H1 (cell line): ENCODE measurements at regions not wholly inside any gene's neighbourhood (a gene's known extent, or its start where the extent isn't known, plus 50 kb on each side); places are given as distances from the start of the nearest gene placed in this dataset.
A peak's percentile ranks its signal among the peaks of the same experiment; 100 is the strongest.

Experiments
- CTCF ChIA-PET: fragments of 300-600 bp; sonication (Branson Sonifier 250); formaldehyde crosslinking; loops from one replicate; lab custom pipeline; 2021; ENCODE audit not compliant: partially characterized antibody; lab: Charles Lee
- POLR2A ChIA-PET: fragments of 300-600 bp; sonication (Branson Sonifier 250); formaldehyde crosslinking; loops from one replicate; lab custom pipeline; 2021; ENCODE audit warnings: inconsistent platforms; ENCODE audit not compliant: partially characterized antibody; lab: Charles Lee
- DNase-seq, 2 experiments: peaks; one replicate each; pipeline versions ENCODE4 v3.0.0 to v3.0.0-alpha.2; 2010 to 2022; ENCODE audit warnings: low spot score in 2 of 2, low read depth in 1 of 2, mixed read lengths in 1 of 2
- FAIRE-seq: peaks from 2 replicates; lab custom pipeline; 2011; peaks lifted over from hg19 to GRCh38; lab: Jason Lieb, UNC
- H2AFZ ChIP-seq: 2 replicates; pipeline ENCODE4 v1.8.1; 2012; ENCODE audit warnings: low read length, inconsistent platforms
- H2AK5ac ChIP-seq: 2 replicates; pipeline ENCODE4 v1.6.1; 2013; ENCODE audit warnings: low read depth, low read length
- H2BK120ac ChIP-seq: replicated peaks from 2 replicates; pipeline ENCODE3; 2013; ENCODE audit warnings: low read depth, low read length, inconsistent platforms
- H2BK12ac ChIP-seq: 2 replicates; pipeline ENCODE4 v1.6.1; 2013; ENCODE audit warnings: low read depth, low read length
- H2BK15ac ChIP-seq: 2 replicates; pipeline ENCODE4 v1.6.1; 2013; ENCODE audit warnings: low read length
- H2BK20ac ChIP-seq: 2 replicates; pipeline ENCODE4 v1.6.1; 2013; ENCODE audit warnings: low read length
- H2BK5ac ChIP-seq: 2 replicates; pipeline ENCODE4 v1.6.1; 2013; ENCODE audit warnings: low read depth, low read length
- H3K14ac ChIP-seq: 2 replicates; pipeline ENCODE4 v1.6.1; 2013; ENCODE audit warnings: inconsistent platforms; ENCODE audit not compliant: insufficient read length
- H3K18ac ChIP-seq: 2 replicates; pipeline ENCODE4 v1.6.1; 2013; ENCODE audit warnings: low read length; ENCODE audit errors: extremely low read depth
- H3K23ac ChIP-seq: 2 replicates; pipeline ENCODE4 v1.6.1; 2013; ENCODE audit warnings: inconsistent platforms; ENCODE audit not compliant: insufficient read length
- H3K23me2 ChIP-seq: 2 replicates; pipeline ENCODE4 v1.6.1; 2013; ENCODE audit warnings: low read depth, low read length
- H3K27ac ChIP-seq: 2 replicates; pipeline ENCODE4 v1.6.1; 2011; ENCODE audit warnings: low read depth, low read length, inconsistent platforms
- H3K27me3 ChIP-seq, 4 experiments: replicated peaks in 1 of 4; 1 replicate in 1 of 4; 2 replicates in 3 of 4; pipeline versions ENCODE4 v1.6.1 to v1.8.1; 2011 to 2013; ENCODE audit warnings: low read length in 3 of 4, mild to moderate bottlenecking in 3 of 4, inconsistent platforms in 2 of 4, mixed read lengths in 2 of 4, moderate library complexity in 1 of 4; ENCODE audit not compliant: control insufficient read depth in 3 of 4, insufficient read depth in 3 of 4; ENCODE audit errors: extremely low read depth in 1 of 4
- H3K36me3 ChIP-seq, 4 experiments: 2 replicates each; pipeline versions ENCODE4 v1.6.1 to v1.8.1; 2011 to 2013; ENCODE audit warnings: mild to moderate bottlenecking in 4 of 4, low read length in 3 of 4, moderate library complexity in 2 of 4, control low read depth in 1 of 4, inconsistent platforms in 1 of 4; ENCODE audit not compliant: insufficient read depth in 4 of 4, control insufficient read depth in 2 of 4
- H3K4ac ChIP-seq: replicated peaks from 2 replicates; pipeline ENCODE3; 2013; ENCODE audit warnings: low read length, low read depth, mixed read lengths, inconsistent platforms; ENCODE audit not compliant: insufficient read length
- H3K4me1 ChIP-seq, 4 experiments: replicated peaks in 1 of 4; 1 replicate in 1 of 4; 2 replicates in 3 of 4; pipeline versions ENCODE4 v1.6.1 to v1.8.1; 2011 to 2013; ENCODE audit warnings: low read length in 3 of 4, inconsistent platforms in 2 of 4, mixed read lengths in 1 of 4; ENCODE audit not compliant: insufficient read depth in 4 of 4, control insufficient read depth in 3 of 4
- H3K4me2 ChIP-seq, 2 experiments: 2 replicates each; pipeline versions ENCODE4 v1.6.1 to v1.8.1; 2011 to 2013; ENCODE audit warnings: low read depth in 2 of 2, low read length in 2 of 2, control low read depth in 1 of 2, inconsistent platforms in 1 of 2, mild to moderate bottlenecking in 1 of 2; ENCODE audit not compliant: insufficient read depth in 1 of 2
- H3K4me3 ChIP-seq, 4 experiments: fragments of 200-600, 300-600 bp in 1 of 4; sonication (generic), shearing (Covaris generic), sonication (Bioruptor Twin) in 1 of 4; 2 replicates each; pipeline versions ENCODE4 v1.5.1 to v1.8.1; 2011 to 2016; ENCODE audit warnings: low read length in 4 of 4, low read depth in 3 of 4, control low read depth in 2 of 4, inconsistent platforms in 2 of 4, mild to moderate bottlenecking in 2 of 4, mixed read lengths in 1 of 4, moderate library complexity in 1 of 4; ENCODE audit not compliant: insufficient read depth in 2 of 4; ENCODE audit errors: extremely low read depth in 1 of 4
- H3K56ac ChIP-seq: replicated peaks from 2 replicates; pipeline ENCODE3; 2013; ENCODE audit warnings: low read depth, mild to moderate bottlenecking, mixed read lengths, low read length, inconsistent platforms; ENCODE audit not compliant: insufficient read length
- H3K79me1 ChIP-seq: 2 replicates; pipeline ENCODE4 v1.6.1; 2013; ENCODE audit warnings: low read depth, low read length, control low read depth
- H3K79me2 ChIP-seq, 2 experiments: 2 replicates each; pipeline versions ENCODE4 v1.6.1 to v1.8.1; 2012 to 2013; ENCODE audit warnings: low read length in 2 of 2, mild to moderate bottlenecking in 2 of 2, inconsistent platforms in 1 of 2; ENCODE audit not compliant: insufficient read depth in 2 of 2, control insufficient read depth in 1 of 2
- H3K9ac ChIP-seq, 4 experiments: replicated peaks in 1 of 4; 1 replicate in 1 of 4; 2 replicates in 3 of 4; pipeline versions ENCODE4 v1.6.1 to v1.8.1; 2011 to 2013; ENCODE audit warnings: low read depth in 3 of 4, low read length in 3 of 4, control low read depth in 2 of 4, mild to moderate bottlenecking in 2 of 4, moderate library complexity in 2 of 4, inconsistent platforms in 1 of 4; ENCODE audit errors: extremely low read depth in 1 of 4
- H3K9me3 ChIP-seq, 2 experiments: 2 replicates each; pipeline versions ENCODE4 v1.6.1 to v1.8.1; 2012 to 2013; ENCODE audit warnings: mild to moderate bottlenecking in 2 of 2, moderate library complexity in 2 of 2, control low read depth in 1 of 2, inconsistent platforms in 1 of 2, low read depth in 1 of 2, low read length in 1 of 2, mixed read lengths in 1 of 2; ENCODE audit not compliant: insufficient read depth in 2 of 2
- H4K20me1 ChIP-seq, 2 experiments: replicated peaks in 1 of 2; 2 replicates each; pipeline versions ENCODE3 to v1.8.1; 2011 to 2013; ENCODE audit warnings: inconsistent platforms in 2 of 2, low read length in 2 of 2, mild to moderate bottlenecking in 1 of 2; ENCODE audit not compliant: insufficient read depth in 2 of 2, control insufficient read depth in 1 of 2
- H4K5ac ChIP-seq: 2 replicates; pipeline ENCODE4 v1.6.1; 2013; ENCODE audit warnings: low read length, low read depth, mixed read lengths, inconsistent platforms; ENCODE audit not compliant: insufficient read length
- H4K8ac ChIP-seq: 2 replicates; pipeline ENCODE4 v1.8.0; 2013; ENCODE audit warnings: mild to moderate bottlenecking, moderate library complexity, low read length, inconsistent platforms; ENCODE audit not compliant: insufficient read depth; ENCODE audit errors: extremely low read depth
- H4K91ac ChIP-seq: replicated peaks from 2 replicates; pipeline ENCODE3; 2013; ENCODE audit warnings: low read length, mixed read lengths, inconsistent platforms; ENCODE audit not compliant: insufficient read length
- NANOG ChIP-seq: IDR thresholded peaks from 2 replicates; pipeline ENCODE4 v1.6.1; 2011; ENCODE audit warnings: low read length, low read depth, mild to moderate bottlenecking, inconsistent platforms; ENCODE audit not compliant: insufficient read depth, poor library complexity, severe bottlenecking
- RFX5 ChIP-seq: IDR thresholded peaks from 2 replicates; pipeline ENCODE4 v1.6.1; 2011; ENCODE audit warnings: low read depth, low read length, improper control_type of control experiment, borderline replicate concordance
- WGBS, 2 experiments: shearing (Covaris generic) in 1 of 2; methylation state at CpG; one replicate each; pipeline versions ENCODE4 v1.1.6 to v1.1.7; 2013 to 2015; ENCODE audit warnings: low lambda C conversion rate in 2 of 2, mixed read lengths in 2 of 2, inconsistent platforms in 1 of 2, low coverage in 1 of 2, missing lambda C conversion rate in 1 of 2; ENCODE audit not compliant: insufficient replicate concordance in 2 of 2, insufficient coverage in 1 of 2, insufficient read length in 1 of 2; ENCODE audit errors: extremely low coverage in 1 of 2, missing lambda C conversion rate in 1 of 2; 5-methylcytosine and 5-hydroxymethylcytosine counted together

- H2BK20ac ChIP-seq = peak overlapping the region; percentile 98
- peak overlapping the region in 3 of 4 experiments; percentile 46 to 52 (median 50); a peak in 5 of 7 replicates for H3K9ac ChIP-seq
- no peak overlapping the region for H3K4ac ChIP-seq
- no peaks in the 10 kb centered on the region for H3K36me3 ChIP-seq
- H4K91ac ChIP-seq = peak overlapping the region; percentile 56
- peak overlapping the region; percentile 96 for H2BK120ac ChIP-seq
- H2AK5ac ChIP-seq = peak overlapping the region; percentile 67; the same call in 1 of the 2 replicates
- H2BK5ac ChIP-seq = peak overlapping the region; percentile 95; the same call in 1 of the 2 replicates
- H3K27ac ChIP-seq = peak overlapping the region; percentile 93
- no peak overlapping the region for H2AFZ ChIP-seq
- H3K56ac ChIP-seq = no peak overlapping the region
- H3K79me2 ChIP-seq = no peaks in the 10 kb centered on the region
- FAIRE-seq (no peak), DNase-seq (no peak)
- H4K8ac ChIP-seq = no peak overlapping the region
- H4K5ac ChIP-seq = peak overlapping the region; percentile 62
- no peaks in the 10 kb centered on the region for H3K23me2 ChIP-seq
- TF ChIP-seq NANOG = peak; percentile 64
- no peak for TF ChIP-seq RFX5
- peak overlapping the region in 1 of 4 experiments; percentile 43; a peak in 2 of 8 replicates for H3K4me3 ChIP-seq
- H3K79me1 ChIP-seq = no peaks in the 10 kb centered on the region
- H2BK15ac ChIP-seq = no peak overlapping the region
- peaks cover 5 to 23% (median 18%) of the 10 kb centered on the region in 4 experiments for H3K4me1 ChIP-seq
- 50% methylated on average over 10 of the region's 10 CpGs; no CpG with 5 or more reads in 1 of the 2 experiments for WGBS, 2 experiments
- CTCF ChIA-PET = interaction anchor here (0.7 to 2.1 kb wide), 8 partner anchors 9 to 598 kb away, joined by 3 to 19 read pairs (median 4); no protein-coding TSS in a partner anchor
- peak overlapping the region; percentile 91; the same call in 1 of the 2 replicates for H2BK12ac ChIP-seq
- no peak overlapping the region for H3K23ac ChIP-seq
- peak overlapping the region; percentile 21 to 54 for H3K4me2 ChIP-seq
- no peaks in the 10 kb centered on the region for H3K27me3 ChIP-seq
- H3K14ac ChIP-seq = no peak overlapping the region
- H4K20me1 ChIP-seq = no peaks in the 10 kb centered on the region
- no peaks in the 10 kb centered on the region for H3K9me3 ChIP-seq
- no peak overlapping the region; the same call in 1 of the 2 replicates for H3K18ac ChIP-seq
- POLR2A ChIA-PET = interaction anchor here (0.9 to 3.2 kb wide), 4 partner anchors 13 to 48 kb away, joined by 3 to 16 read pairs (median 4); no protein-coding TSS in a partner anchor
Measured at GRCh38 chr2:180057706-180058412, 50.8 kb upstream of the CWC22 start.
